GM12891 (cell line): ENCODE measurements at regions not wholly inside any gene's neighbourhood (a gene's known extent, or its start where the extent isn't known, plus 50 kb on each side); places are given as distances from the start of the nearest gene placed in this dataset.
"Not testable (repeated sequence)": the region's sequence is repeated elsewhere in the genome, so short reads cannot be mapped to it uniquely, and the experiment has no call there.

Experiments
- DNase-seq: peaks from one replicate; pipeline ENCODE4 v3.0.0; 2011; ENCODE audit warnings: low spot score; ENCODE audit not compliant: insufficient read length
- FAIRE-seq: peaks from 2 replicates; lab custom pipeline; 2011; peaks lifted over from hg19 to GRCh38; lab: Jason Lieb, UNC
- PAX5 ChIP-seq: IDR thresholded peaks from 2 replicates; pipeline ENCODE4 v1.6.1; 2011; ENCODE audit warnings: low read length, moderate library complexity, mild to moderate bottlenecking; ENCODE audit not compliant: insufficient read depth, severe bottlenecking
- POLR2A ChIP-seq: IDR thresholded peaks from 2 replicates; pipeline ENCODE4 v1.6.1; 2011; ENCODE audit warnings: low read depth, low read length, control low read depth
- POLR2AphosphoS5 ChIP-seq: IDR thresholded peaks from 2 replicates; pipeline ENCODE4 v1.6.1; 2011; ENCODE audit warnings: low read depth, low read length, control low read depth
- POU2F2 ChIP-seq: IDR thresholded peaks from 2 replicates; pipeline ENCODE4 v1.6.1; 2011; ENCODE audit warnings: low read depth, mild to moderate bottlenecking, control low read depth, low read length, moderate library complexity
- SPI1 ChIP-seq: IDR thresholded peaks from 2 replicates; pipeline ENCODE4 v1.6.1; 2011; ENCODE audit warnings: low read depth, low read length, control low read depth
- TAF1 ChIP-seq: IDR thresholded peaks from 2 replicates; pipeline ENCODE4 v1.6.1; 2011; ENCODE audit warnings: low read depth, low read length, control low read depth

- FAIRE-seq (no peak), DNase-seq (no peak)
- TF ChIP-seq TAF1: no peak
- TF ChIP-seq POU2F2: no peak
- no peak for TF ChIP-seq POLR2A
Measured at GRCh38 chr6:167666571-167667203, 160.0 kb upstream of the AFDN start.

GRCh38 chr6:167667204-167668018, 159.3 kb upstream of the AFDN start:
- DNase-seq: no peak
- FAIRE-seq: no peak
- TF ChIP-seq TAF1: no peak
- TF ChIP-seq POU2F2: no peak
- TF ChIP-seq POLR2A: no peak
- TF ChIP-seq SPI1: no peak
- no peak for TF ChIP-seq PAX5
- TF ChIP-seq POLR2AphosphoS5: no peak

DNA sequence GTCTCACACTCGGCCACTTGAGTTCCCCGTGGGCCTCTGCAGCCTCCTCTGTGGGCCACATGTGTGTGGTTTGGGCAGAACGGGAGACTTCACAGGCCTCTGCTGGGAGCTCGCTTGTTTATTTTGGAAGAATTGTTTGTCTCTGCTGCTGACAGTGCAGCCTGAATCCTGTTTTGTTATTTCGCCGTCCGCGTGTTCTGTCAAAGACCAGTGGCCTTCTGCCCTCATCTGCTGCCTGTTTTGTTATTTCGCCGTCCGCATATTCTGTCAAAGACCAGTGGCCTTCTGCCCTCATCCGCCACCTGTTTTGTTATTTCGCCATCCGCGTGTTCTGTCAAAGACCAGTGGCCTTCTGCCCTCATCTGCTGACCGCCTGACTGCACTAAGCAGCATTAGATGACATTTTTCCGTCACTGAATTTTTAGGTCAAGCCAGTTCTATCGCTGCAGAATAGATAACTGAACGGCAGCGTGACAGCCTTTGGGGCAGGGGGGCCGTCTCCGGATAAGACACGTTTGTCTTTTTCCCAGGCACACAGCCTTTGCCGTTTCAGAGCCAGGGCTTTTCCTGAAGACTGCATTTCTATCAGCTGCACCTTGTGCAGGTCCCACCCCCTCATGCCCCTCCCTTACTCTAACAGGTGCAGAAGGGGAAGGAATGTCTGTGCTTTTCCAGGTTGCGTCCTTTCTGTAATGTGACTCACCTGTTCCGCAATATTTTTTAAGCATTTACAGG, 158.5 kb upstream of the AFDN start:
- FAIRE-seq: no peak
- TF ChIP-seq SPI1: no peak
- TF ChIP-seq PAX5: no peak
- no peak for TF ChIP-seq TAF1
- TF ChIP-seq POLR2AphosphoS5: no peak
- no peak for TF ChIP-seq POU2F2
- TF ChIP-seq POLR2A: no peak
- DNase-seq: no peak

GRCh38 chr6:167668754-167669552, 157.8 kb upstream of the AFDN start:
- TF ChIP-seq SPI1: no peak
- TF ChIP-seq POU2F2: no peak
- FAIRE-seq: no peak
- no peak for DNase-seq

DNA sequence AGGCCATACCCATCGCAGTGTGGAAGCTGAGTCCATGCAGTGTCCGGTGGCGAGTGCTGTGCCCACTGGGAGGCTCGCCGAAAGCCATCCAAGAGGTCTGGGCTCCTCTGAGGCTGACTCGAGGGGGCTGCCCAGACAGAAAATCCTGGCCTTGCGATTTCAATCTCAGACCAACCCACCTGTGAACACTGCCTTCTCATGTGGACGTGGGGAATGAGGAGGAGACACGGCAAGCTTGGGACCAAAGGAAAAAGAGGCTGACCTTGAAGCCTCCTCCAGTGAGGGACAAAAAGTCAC, 157.2 kb upstream of the AFDN start:
- TF ChIP-seq PAX5 (no peak), SPI1 (no peak), POU2F2 (no peak), TAF1 (no peak), POLR2A (no peak), POLR2AphosphoS5 (no peak)
- no peak for FAIRE-seq
- DNase-seq: no peak

- no peak for FAIRE-seq
- DNase-seq: no peak
Measured at GRCh38 chr6:167669870-167670802, 156.6 kb upstream of the AFDN start.

GRCh38 chr6:167670938-167671338, 155.8 kb upstream of the AFDN start:
- TF ChIP-seq POLR2A (no peak), POU2F2 (no peak), SPI1 (no peak), TAF1 (no peak), POLR2AphosphoS5 (no peak), PAX5 (no peak)
- FAIRE-seq: no peak
- DNase-seq: no peak

More at GRCh38 chr6:167669870-167670802, 156.6 kb upstream of the AFDN start:
- TF ChIP-seq POLR2A (no peak), POU2F2 (no peak), TAF1 (no peak), SPI1 (no peak), POLR2AphosphoS5 (no peak), PAX5 (no peak)

DNA sequence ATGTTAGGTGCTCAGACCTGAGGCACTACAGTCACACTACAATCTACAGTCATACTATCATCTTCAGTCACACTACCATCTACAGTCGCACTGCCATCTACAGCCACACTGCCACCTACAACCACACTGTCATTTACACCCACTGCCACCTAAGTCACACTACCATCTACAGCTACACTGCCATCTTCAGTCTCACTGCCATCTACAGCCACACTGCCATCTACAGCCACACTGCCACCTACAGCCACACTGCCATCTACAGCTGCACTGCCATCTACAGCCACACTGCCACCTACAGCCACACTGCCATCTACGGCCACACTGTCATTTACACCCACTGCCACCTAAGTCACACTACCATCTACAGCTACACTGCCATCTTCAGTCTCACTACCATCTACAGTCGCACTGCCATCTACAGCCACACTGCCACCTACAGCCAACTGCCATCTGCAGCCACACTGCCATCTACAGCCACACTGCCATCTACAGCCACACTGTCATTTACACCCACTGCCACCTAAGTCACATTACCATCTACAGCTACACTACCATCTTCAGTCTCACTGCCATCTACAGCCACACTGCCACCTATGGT, 155.2 kb upstream of the AFDN start:
- not testable (repeated sequence) for DNase-seq
- FAIRE-seq: peak; percentile 76
